ENCODE measurements at regions not wholly inside any gene's neighbourhood (a gene's known extent, or its start where the extent isn't known, plus 50 kb on each side); places are given as distances from the start of the nearest gene placed in this dataset.

DNA sequence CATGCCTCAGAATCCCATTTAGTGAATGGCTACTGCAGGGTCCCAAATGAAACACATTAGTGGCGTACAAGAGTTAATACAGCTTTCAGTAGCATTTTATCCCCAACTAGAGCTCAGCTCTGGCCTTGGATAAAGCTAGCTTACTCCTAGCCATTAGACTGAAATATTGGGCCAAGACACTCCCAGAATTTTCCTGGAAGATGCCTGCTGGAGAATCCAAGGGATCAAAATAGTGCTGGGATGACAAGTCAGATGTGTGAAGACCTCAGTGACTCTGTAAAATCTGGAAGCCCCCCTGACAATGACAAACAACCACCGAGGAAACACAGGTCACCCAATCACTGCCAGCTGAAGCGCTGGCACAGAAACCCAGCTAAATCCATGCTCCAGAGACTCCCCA lies 303.1 kb upstream of the SORL1-AS1 start:
- Mint-ChIP-seq H3K4me3 (no peak overlapping the region), H3K27me3 (no peaks in the 10 kb centered on the region), H3K36me3 (ENCODE audit: low read depth) (no peaks in the 10 kb centered on the region), H3K27ac (no peak overlapping the region), H3K9me3 (peaks cover 2% of the 10 kb centered on the region), H3K4me1 (ENCODE audit: low read depth) (no peaks in the 10 kb centered on the region)
- Histone ChIP-seq H3K4me1 (ENCODE audit: insufficient read depth, low read length) (no peaks in the 10 kb centered on the region), H3K36me3 (ENCODE audit: insufficient read depth, low read length) (no peaks in the 10 kb centered on the region), H3K27me3 (ENCODE audit: control insufficient read depth in 1 of 2, insufficient read depth in 2 of 2, low read length in 2 of 2) (no peaks in the 10 kb centered on the region), H3K4me3 (ENCODE audit: low read length) (no peak overlapping the region), H3K27ac (ENCODE audit: low read depth in 1 of 2, low read length in 2 of 2) (no peak overlapping the region), H3K9me3 (ENCODE audit: control insufficient read depth in 1 of 2, insufficient read depth in 1 of 2, low read length in 2 of 2) (no peaks in the 10 kb centered on the region)
- TF ChIP-seq, protein P1, sequence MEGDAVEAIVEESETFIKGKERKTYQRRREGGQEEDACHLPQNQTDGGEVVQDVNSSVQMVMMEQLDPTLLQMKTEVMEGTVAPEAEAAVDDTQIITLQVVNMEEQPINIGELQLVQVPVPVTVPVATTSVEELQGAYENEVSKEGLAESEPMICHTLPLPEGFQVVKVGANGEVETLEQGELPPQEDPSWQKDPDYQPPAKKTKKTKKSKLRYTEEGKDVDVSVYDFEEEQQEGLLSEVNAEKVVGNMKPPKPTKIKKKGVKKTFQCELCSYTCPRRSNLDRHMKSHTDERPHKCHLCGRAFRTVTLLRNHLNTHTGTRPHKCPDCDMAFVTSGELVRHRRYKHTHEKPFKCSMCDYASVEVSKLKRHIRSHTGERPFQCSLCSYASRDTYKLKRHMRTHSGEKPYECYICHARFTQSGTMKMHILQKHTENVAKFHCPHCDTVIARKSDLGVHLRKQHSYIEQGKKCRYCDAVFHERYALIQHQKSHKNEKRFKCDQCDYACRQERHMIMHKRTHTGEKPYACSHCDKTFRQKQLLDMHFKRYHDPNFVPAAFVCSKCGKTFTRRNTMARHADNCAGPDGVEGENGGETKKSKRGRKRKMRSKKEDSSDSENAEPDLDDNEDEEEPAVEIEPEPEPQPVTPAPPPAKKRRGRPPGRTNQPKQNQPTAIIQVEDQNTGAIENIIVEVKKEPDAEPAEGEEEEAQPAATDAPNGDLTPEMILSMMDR (IDR thresholded peaks at IDR 0.05): no peak
- CTCF ChIA-PET: no interaction called here
- POLR2A ChIA-PET: no interaction called here
- ATAC-seq (ENCODE audit: poor library complexity): no peak
- intact Hi-C loops (cut with DNase I, micrococcal nuclease): no loop called here
- DNase-seq: no peak

DNA sequence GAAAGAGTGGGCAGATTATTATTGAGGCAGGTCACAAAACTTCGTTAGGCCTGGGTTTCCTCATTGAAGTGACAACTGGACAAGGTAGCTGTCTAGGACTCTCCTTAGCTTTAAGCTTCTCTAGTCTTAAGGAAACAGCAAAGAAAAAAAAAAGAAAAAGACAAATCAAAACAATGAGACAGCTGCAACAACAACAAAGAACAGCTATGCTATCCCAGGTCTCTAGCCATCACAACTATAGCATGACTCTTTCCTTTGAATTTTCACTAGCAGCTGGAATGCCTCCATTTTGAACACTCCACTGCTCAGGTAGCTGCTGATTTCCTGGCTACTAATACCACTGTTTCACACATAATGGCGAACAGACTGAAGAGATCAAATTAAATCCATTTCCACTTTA lies 302.4 kb upstream of the SORL1-AS1 start:
- Mint-ChIP-seq H3K27me3 (no peaks in the 10 kb centered on the region), H3K27ac (no peak overlapping the region), H3K36me3 (ENCODE audit: low read depth) (no peaks in the 10 kb centered on the region), H3K4me3 (no peak overlapping the region), H3K9me3 (peaks cover 2% of the 10 kb centered on the region), H3K4me1 (ENCODE audit: low read depth) (no peaks in the 10 kb centered on the region)
- H3K27ac ChIP-seq (ENCODE audit: low read depth in 1 of 2, low read length in 2 of 2): no peak overlapping the region
- H3K4me3 ChIP-seq (ENCODE audit: low read length): no peak overlapping the region
- H3K9me3 ChIP-seq (ENCODE audit: control insufficient read depth in 1 of 2, insufficient read depth in 1 of 2, low read length in 2 of 2): no peaks in the 10 kb centered on the region
- ChIA-PET POLR2A (no interaction called here), CTCF (no interaction called here)
- TF ChIP-seq, protein P1 (IDR thresholded peaks at IDR 0.05): no peak
- no peaks in the 10 kb centered on the region for H3K36me3 ChIP-seq (ENCODE audit: insufficient read depth, low read length)
- intact Hi-C loops (cut with DNase I, micrococcal nuclease): no loop called here
- ATAC-seq (ENCODE audit: poor library complexity) (no peak), DNase-seq (no peak)
- H3K4me1 ChIP-seq (ENCODE audit: insufficient read depth, low read length): no peaks in the 10 kb centered on the region
- no peaks in the 10 kb centered on the region for H3K27me3 ChIP-seq (ENCODE audit: control insufficient read depth in 1 of 2, insufficient read depth in 2 of 2, low read length in 2 of 2)

DNA sequence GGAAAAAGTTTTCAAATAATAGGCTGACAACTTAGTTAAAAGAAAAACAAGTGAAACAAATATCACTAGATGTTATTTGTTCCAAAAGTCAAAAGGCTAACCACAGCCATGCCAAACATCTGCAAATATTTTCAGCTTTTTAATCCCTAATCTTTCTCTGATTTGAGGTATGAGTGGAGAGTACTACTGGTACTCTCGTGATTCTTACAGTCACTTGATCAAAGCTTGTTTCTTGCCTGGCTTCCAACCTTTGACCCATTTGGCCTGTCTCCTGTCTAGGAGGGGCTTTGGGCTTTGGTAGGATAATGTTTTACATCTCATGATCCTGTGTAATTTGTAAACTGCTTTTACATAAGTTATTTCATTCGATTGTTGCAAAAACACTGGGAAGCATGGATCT lies 301.8 kb upstream of the SORL1-AS1 start:
- Histone ChIP-seq H3K9me3 (ENCODE audit: control insufficient read depth in 1 of 2, insufficient read depth in 1 of 2, low read length in 2 of 2) (no peaks in the 10 kb centered on the region), H3K36me3 (ENCODE audit: insufficient read depth, low read length) (no peaks in the 10 kb centered on the region), H3K4me1 (ENCODE audit: insufficient read depth, low read length) (no peaks in the 10 kb centered on the region), H3K27ac (ENCODE audit: low read depth in 1 of 2, low read length in 2 of 2) (no peak overlapping the region), H3K4me3 (ENCODE audit: low read length) (no peak overlapping the region), H3K27me3 (ENCODE audit: control insufficient read depth in 1 of 2, insufficient read depth in 2 of 2, low read length in 2 of 2) (no peaks in the 10 kb centered on the region)
- Mint-ChIP-seq H3K4me3 (no peak overlapping the region), H3K27me3 (no peaks in the 10 kb centered on the region), H3K36me3 (ENCODE audit: low read depth) (no peaks in the 10 kb centered on the region), H3K4me1 (ENCODE audit: low read depth) (no peaks in the 10 kb centered on the region), H3K27ac (no peak overlapping the region), H3K9me3 (peaks cover 2% of the 10 kb centered on the region)
- no peak for ATAC-seq (ENCODE audit: poor library complexity)
- ChIA-PET POLR2A (no interaction called here), CTCF (no interaction called here)
- TF ChIP-seq, protein P1 (IDR thresholded peaks at IDR 0.05): no peak
- no peak for DNase-seq
- intact Hi-C loops (cut with DNase I, micrococcal nuclease): no loop called here
